WERI-Rb-1 (cell line): ENCODE measurements at regions not wholly inside any gene's neighbourhood (a gene's known extent, or its start where the extent isn't known, plus 50 kb on each side); places are given as distances from the start of the nearest gene placed in this dataset.

Experiments used
- DNase-seq: peaks from one replicate; pipeline ENCODE4 v3.0.0-alpha.2; 2020
- H3K27ac ChIP-seq: fragments of 250-450 bp; sonication (Bioruptor Pico); 2 replicates; pipeline ENCODE4 v1.5.1; 2020; ENCODE audit warnings: mild to moderate bottlenecking, moderate library complexity
- H3K27me3 ChIP-seq: fragments of 250-450 bp; sonication (Bioruptor Pico); 2 replicates; pipeline ENCODE4 v1.5.1; 2021; ENCODE audit warnings: mild to moderate bottlenecking, low read depth, moderate library complexity; ENCODE audit not compliant: insufficient read depth, severe bottlenecking
- H3K36me3 ChIP-seq: fragments of 250-450 bp; sonication (Bioruptor Pico); 2 replicates; pipeline ENCODE4 v1.5.1; 2020; ENCODE audit warnings: mild to moderate bottlenecking, moderate library complexity
- H3K4me3 ChIP-seq: 2 replicates; pipeline ENCODE4 v1.5.1; 2011; ENCODE audit warnings: low read depth, mild to moderate bottlenecking, control low read depth, low read length
- H3K9me3 ChIP-seq: fragments of 250-450 bp; sonication (Bioruptor Pico); 2 replicates; pipeline ENCODE4 v1.5.1; 2021; ENCODE audit warnings: mild to moderate bottlenecking, moderate library complexity; ENCODE audit not compliant: severe bottlenecking
- CTCF ChIP-seq: IDR thresholded peaks from 2 replicates; pipeline ENCODE4 v1.5.1; 2011; ENCODE audit warnings: low read depth, mild to moderate bottlenecking, control low read depth, inconsistent platforms, low read length

GRCh38 chr5:74085782-74086181 lies 459.8 kb downstream of the ARHGEF28 start:
- Histone ChIP-seq H3K36me3 (no peaks in the 10 kb centered on the region), H3K27ac (no peak overlapping the region), H3K9me3 (no peaks in the 10 kb centered on the region), H3K27me3 (no peaks in the 10 kb centered on the region), H3K4me3 (no peak overlapping the region)
- TF ChIP-seq CTCF = no peak
- no peak for DNase-seq

GRCh38 chr5:74085186-74085585 lies 459.2 kb downstream of the ARHGEF28 start:
- no peaks in the 10 kb centered on the region for H3K9me3 ChIP-seq
- no peak overlapping the region for H3K27ac ChIP-seq
- no peaks in the 10 kb centered on the region for H3K27me3 ChIP-seq
- no peaks in the 10 kb centered on the region for H3K36me3 ChIP-seq
- no peak for DNase-seq
- H3K4me3 ChIP-seq = no peak overlapping the region
- no peak for TF ChIP-seq CTCF

- Histone ChIP-seq H3K36me3 (no peaks in the 10 kb centered on the region), H3K4me3 (no peak overlapping the region), H3K27ac (no peak overlapping the region), H3K27me3 (no peaks in the 10 kb centered on the region), H3K9me3 (no peaks in the 10 kb centered on the region)
- DNase-seq = no peak
- TF ChIP-seq CTCF = no peak
Observed at GRCh38 chr5:74083096-74083791, 457.2 kb downstream of the ARHGEF28 start.

- H3K4me3 ChIP-seq = no peak overlapping the region
- no peak overlapping the region for H3K27ac ChIP-seq
- no peaks in the 10 kb centered on the region for H3K27me3 ChIP-seq
- no peak for TF ChIP-seq CTCF
- H3K9me3 ChIP-seq = no peaks in the 10 kb centered on the region
- DNase-seq = no peak
- no peaks in the 10 kb centered on the region for H3K36me3 ChIP-seq
Observed at GRCh38 chr5:74082512-74083055, 456.6 kb downstream of the ARHGEF28 start.

GRCh38 chr5:74081126-74081525 lies 455.1 kb downstream of the ARHGEF28 start:
- DNase-seq = no peak

More at GRCh38 chr5:74081126-74081525, 455.1 kb downstream of the ARHGEF28 start:
- no peak for TF ChIP-seq CTCF
- Histone ChIP-seq H3K27ac (no peak overlapping the region), H3K36me3 (no peaks in the 10 kb centered on the region), H3K27me3 (no peaks in the 10 kb centered on the region), H3K9me3 (no peaks in the 10 kb centered on the region), H3K4me3 (no peak overlapping the region)
